Activated CD4-positive, alpha-beta T cell treated with anti-CD3 and anti-CD28 coated beads, Interleukin-2, amount 10 ng/mL, durations not matched to agents 7 days and 5 days (primary cell): ENCODE measurements at regions not wholly inside any gene's neighbourhood (a gene's known extent, or its start where the extent isn't known, plus 50 kb on each side); places are given as distances from the start of the nearest gene placed in this dataset.

Experiments
- CTCF ChIA-PET: fragments of 350-600 bp; sonication (Branson Sonifier 250); formaldehyde crosslinking; loops from one replicate; lab custom pipeline; 2021; ENCODE audit warnings: antibody characterized with exemption; lab: Charles Lee
- POLR2A ChIA-PET: fragments of 350-600 bp; sonication (Branson Sonifier 250); formaldehyde crosslinking; loops from one replicate; lab custom pipeline; 2021; ENCODE audit warnings: antibody characterized with exemption; lab: Charles Lee
- DNase-seq: peaks from one replicate; pipeline ENCODE4 v3.0.0-alpha.2; 2020
- H3K27ac Mint-ChIP-seq: one replicate; pipeline ENCODE4 v1.8.0; 2021; ENCODE audit warnings: mild to moderate bottlenecking, moderate library complexity, mixed read lengths
- H3K27me3 Mint-ChIP-seq: one replicate; pipeline ENCODE4 v1.8.0; 2021; ENCODE audit warnings: mixed read lengths
- H3K36me3 Mint-ChIP-seq: one replicate; pipeline ENCODE4 v1.8.0; 2021; ENCODE audit warnings: low read depth, mixed read lengths
- H3K4me1 Mint-ChIP-seq: one replicate; pipeline ENCODE4 v1.8.0; 2021; ENCODE audit warnings: mixed read lengths
- H3K4me3 Mint-ChIP-seq: one replicate; pipeline ENCODE4 v1.8.0; 2021; ENCODE audit warnings: mild to moderate bottlenecking, moderate library complexity, mixed read lengths
- H3K9me3 Mint-ChIP-seq: one replicate; pipeline ENCODE4 v1.8.0; 2021; ENCODE audit warnings: mixed read lengths

GRCh38 chr16:72566174-72566573, 394.2 kb upstream of the PMFBP1 start:
- no peak overlapping the region for H3K27ac Mint-ChIP-seq
- no peak overlapping the region for H3K4me3 Mint-ChIP-seq
- no peaks in the 10 kb centered on the region for H3K36me3 Mint-ChIP-seq
- H3K27me3 Mint-ChIP-seq = no peaks in the 10 kb centered on the region
- ChIA-PET CTCF (interaction anchor here (0.7 kb wide), 1 partner anchor 70 kb away, joined by 3 read pairs; no protein-coding TSS in a partner anchor), POLR2A (no interaction called here)
- no peaks in the 10 kb centered on the region for H3K4me1 Mint-ChIP-seq
- H3K9me3 Mint-ChIP-seq = no peaks in the 10 kb centered on the region
- DNase-seq = no peak

GRCh38 chr16:72565106-72565505, 393.2 kb upstream of the PMFBP1 start:
- CTCF ChIA-PET = no interaction called here
- Mint-ChIP-seq H3K4me3 (no peak overlapping the region), H3K27ac (no peak overlapping the region), H3K27me3 (no peaks in the 10 kb centered on the region), H3K9me3 (no peaks in the 10 kb centered on the region), H3K4me1 (no peaks in the 10 kb centered on the region), H3K36me3 (no peaks in the 10 kb centered on the region)
- POLR2A ChIA-PET = no interaction called here
- DNase-seq = no peak

GRCh38 chr16:72560617-72561016, 388.7 kb upstream of the PMFBP1 start:
- DNase-seq = no peak
- no peaks in the 10 kb centered on the region for H3K4me1 Mint-ChIP-seq
- CTCF ChIA-PET = no interaction called here
- no peaks in the 10 kb centered on the region for H3K36me3 Mint-ChIP-seq
- no peaks in the 10 kb centered on the region for H3K27me3 Mint-ChIP-seq
- H3K9me3 Mint-ChIP-seq = no peaks in the 10 kb centered on the region
- POLR2A ChIA-PET = no interaction called here
- no peak overlapping the region for H3K27ac Mint-ChIP-seq
- H3K4me3 Mint-ChIP-seq = no peak overlapping the region

- no peak overlapping the region for H3K27ac Mint-ChIP-seq
- ChIA-PET CTCF (no interaction called here), POLR2A (no interaction called here)
- H3K27me3 Mint-ChIP-seq = no peaks in the 10 kb centered on the region
- DNase-seq = no peak
- no peaks in the 10 kb centered on the region for H3K9me3 Mint-ChIP-seq
- H3K4me1 Mint-ChIP-seq = no peaks in the 10 kb centered on the region
- H3K36me3 Mint-ChIP-seq = no peaks in the 10 kb centered on the region
- H3K4me3 Mint-ChIP-seq = no peak overlapping the region
Measured at GRCh38 chr16:72558501-72558900, 386.5 kb upstream of the PMFBP1 start.

GRCh38 chr16:72554935-72555334, 383.0 kb upstream of the PMFBP1 start:
- Mint-ChIP-seq H3K4me1 (no peaks in the 10 kb centered on the region), H3K27me3 (no peaks in the 10 kb centered on the region), H3K9me3 (no peaks in the 10 kb centered on the region), H3K36me3 (no peaks in the 10 kb centered on the region), H3K27ac (no peak overlapping the region), H3K4me3 (no peak overlapping the region)
- no peak for DNase-seq
- ChIA-PET POLR2A (no interaction called here), CTCF (no interaction called here)

- Mint-ChIP-seq H3K4me1 (no peaks in the 10 kb centered on the region), H3K27ac (no peak overlapping the region), H3K9me3 (no peaks in the 10 kb centered on the region), H3K27me3 (no peaks in the 10 kb centered on the region), H3K4me3 (no peak overlapping the region), H3K36me3 (no peaks in the 10 kb centered on the region)
- POLR2A ChIA-PET = no interaction called here
- CTCF ChIA-PET = no interaction called here
- DNase-seq = no peak
Measured at GRCh38 chr16:72552654-72553053, 380.7 kb upstream of the PMFBP1 start.

- POLR2A ChIA-PET = no interaction called here
- Mint-ChIP-seq H3K36me3 (no peaks in the 10 kb centered on the region), H3K9me3 (no peaks in the 10 kb centered on the region), H3K27me3 (no peaks in the 10 kb centered on the region), H3K4me1 (no peaks in the 10 kb centered on the region), H3K4me3 (no peak overlapping the region), H3K27ac (no peak overlapping the region)
- CTCF ChIA-PET = no interaction called here
- DNase-seq = no peak
Measured at GRCh38 chr16:72551649-72552048, 379.7 kb upstream of the PMFBP1 start.

- Mint-ChIP-seq H3K4me3 (no peak overlapping the region), H3K27ac (no peak overlapping the region), H3K4me1 (no peaks in the 10 kb centered on the region), H3K27me3 (no peaks in the 10 kb centered on the region), H3K36me3 (no peaks in the 10 kb centered on the region), H3K9me3 (no peaks in the 10 kb centered on the region)
- POLR2A ChIA-PET = no interaction called here
- CTCF ChIA-PET = no interaction called here
- no peak for DNase-seq
Measured at GRCh38 chr16:72549878-72550277, 377.9 kb upstream of the PMFBP1 start.

- H3K36me3 Mint-ChIP-seq = no peaks in the 10 kb centered on the region
- no peaks in the 10 kb centered on the region for H3K4me1 Mint-ChIP-seq
- H3K27me3 Mint-ChIP-seq = no peaks in the 10 kb centered on the region
- CTCF ChIA-PET = no interaction called here
- POLR2A ChIA-PET = no interaction called here
- H3K4me3 Mint-ChIP-seq = no peak overlapping the region
- H3K27ac Mint-ChIP-seq = no peak overlapping the region
- DNase-seq = no peak
- H3K9me3 Mint-ChIP-seq = no peaks in the 10 kb centered on the region
Measured at GRCh38 chr16:72542102-72542501, 370.1 kb upstream of the PMFBP1 start.

GRCh38 chr16:72537664-72538063, 365.7 kb upstream of the PMFBP1 start:
- ChIA-PET POLR2A (no interaction called here), CTCF (no interaction called here)
- Mint-ChIP-seq H3K4me3 (no peak overlapping the region), H3K36me3 (no peaks in the 10 kb centered on the region), H3K9me3 (no peaks in the 10 kb centered on the region), H3K27me3 (no peaks in the 10 kb centered on the region), H3K4me1 (no peaks in the 10 kb centered on the region), H3K27ac (no peak overlapping the region)
- no peak for DNase-seq

GRCh38 chr16:72536723-72537435, 364.9 kb upstream of the PMFBP1 start:
- Mint-ChIP-seq H3K36me3 (no peaks in the 10 kb centered on the region), H3K27me3 (no peaks in the 10 kb centered on the region), H3K9me3 (no peaks in the 10 kb centered on the region), H3K4me1 (no peaks in the 10 kb centered on the region), H3K27ac (no peak overlapping the region), H3K4me3 (no peak overlapping the region)
- DNase-seq = no peak
- ChIA-PET CTCF (no interaction called here), POLR2A (no interaction called here)

GRCh38 chr16:72532906-72533410, 361.0 kb upstream of the PMFBP1 start:
- H3K4me1 Mint-ChIP-seq = no peaks in the 10 kb centered on the region
- CTCF ChIA-PET = interaction anchor here (0.8 kb wide), 1 partner anchor 265 kb away, joined by 4 read pairs; no protein-coding TSS in a partner anchor

GRCh38 chr16:72530434-72530833, 358.5 kb upstream of the PMFBP1 start:
- CTCF ChIA-PET = no interaction called here
- Mint-ChIP-seq H3K4me1 (no peaks in the 10 kb centered on the region), H3K4me3 (no peak overlapping the region), H3K27ac (no peak overlapping the region), H3K36me3 (no peaks in the 10 kb centered on the region), H3K9me3 (peaks cover 7% of the 10 kb centered on the region), H3K27me3 (no peaks in the 10 kb centered on the region)
- no peak for DNase-seq
- POLR2A ChIA-PET = interaction anchor here (0.7 kb wide), 1 partner anchor 27 kb away, joined by 3 read pairs; no protein-coding TSS in a partner anchor

More at GRCh38 chr16:72532906-72533410, 361.0 kb upstream of the PMFBP1 start:
- no peak for DNase-seq
- H3K9me3 Mint-ChIP-seq = peaks cover 7% of the 10 kb centered on the region
- H3K36me3 Mint-ChIP-seq = no peaks in the 10 kb centered on the region
- no peak overlapping the region for H3K27ac Mint-ChIP-seq
- no peaks in the 10 kb centered on the region for H3K27me3 Mint-ChIP-seq
- no peak overlapping the region for H3K4me3 Mint-ChIP-seq
- POLR2A ChIA-PET = no interaction called here

GRCh38 chr16:72523087-72523486, 351.1 kb upstream of the PMFBP1 start:
- Mint-ChIP-seq H3K9me3 (peaks cover 8% of the 10 kb centered on the region), H3K27me3 (no peaks in the 10 kb centered on the region), H3K4me3 (no peak overlapping the region), H3K36me3 (peaks cover 5% of the 10 kb centered on the region), H3K4me1 (no peaks in the 10 kb centered on the region), H3K27ac (no peak overlapping the region)
- DNase-seq = no peak
- ChIA-PET CTCF (no interaction called here), POLR2A (no interaction called here)
